Calu3 (cell line): ENCODE measurements at regions not wholly inside any gene's neighbourhood (a gene's known extent, or its start where the extent isn't known, plus 50 kb on each side); places are given as distances from the start of the nearest gene placed in this dataset.

Experiments used
- BruUV-seq: library from RNA; stranded (reverse); fragments of 400-500 nt; replicated peaks from 2 replicates; lab custom pipeline; 2021; lab: Mats Ljungman, UMichigan
- CTCF ChIA-PET: fragments of 300-600 bp; sonication (Branson Sonifier 250); formaldehyde crosslinking; loops from one replicate; lab custom pipeline; 2022; ENCODE audit warnings: antibody characterized with exemption; lab: Charles Lee
- DNase-seq: peaks from one replicate; pipeline ENCODE4 v3.0.0; 2022
- H3K27ac Mint-ChIP-seq: one replicate; pipeline ENCODE4 v1.8.0; 2022; ENCODE audit warnings: mixed read lengths; ENCODE audit not compliant: unreplicated experiment
- H3K27me3 Mint-ChIP-seq: one replicate; pipeline ENCODE4 v1.8.0; 2022; ENCODE audit warnings: mixed read lengths; ENCODE audit not compliant: unreplicated experiment
- H3K36me3 Mint-ChIP-seq: one replicate; pipeline ENCODE4 v1.8.0; 2022; ENCODE audit warnings: mild to moderate bottlenecking, moderate library complexity, mixed read lengths; ENCODE audit not compliant: insufficient read depth, unreplicated experiment
- H3K4me1 Mint-ChIP-seq: one replicate; pipeline ENCODE4 v1.8.0; 2022; ENCODE audit warnings: mild to moderate bottlenecking, low read depth, mixed read lengths; ENCODE audit not compliant: unreplicated experiment
- H3K4me3 Mint-ChIP-seq: one replicate; pipeline ENCODE4 v1.8.0; 2022; ENCODE audit warnings: mild to moderate bottlenecking, low read depth, moderate library complexity, mixed read lengths; ENCODE audit not compliant: unreplicated experiment
- H3K9me3 Mint-ChIP-seq: one replicate; pipeline ENCODE4 v1.8.0; 2022; ENCODE audit warnings: low read depth, mixed read lengths; ENCODE audit not compliant: unreplicated experiment
- intact Hi-C: fragments of 100-400 bp; cut with micrococcal nuclease; formaldehyde crosslinking; loops from one replicate; pipeline ENCODE4 v1.10.0; 2022; ENCODE audit not compliant: unreplicated experiment
- TF ChIP-seq, protein P1 (sequence below): fragments of 200-600 bp; IDR thresholded peaks from one replicate; pipeline ENCODE4 v1.8.0; 2022; ENCODE audit warnings: antibody characterized with exemption; ENCODE audit not compliant: unreplicated experiment

DNA sequence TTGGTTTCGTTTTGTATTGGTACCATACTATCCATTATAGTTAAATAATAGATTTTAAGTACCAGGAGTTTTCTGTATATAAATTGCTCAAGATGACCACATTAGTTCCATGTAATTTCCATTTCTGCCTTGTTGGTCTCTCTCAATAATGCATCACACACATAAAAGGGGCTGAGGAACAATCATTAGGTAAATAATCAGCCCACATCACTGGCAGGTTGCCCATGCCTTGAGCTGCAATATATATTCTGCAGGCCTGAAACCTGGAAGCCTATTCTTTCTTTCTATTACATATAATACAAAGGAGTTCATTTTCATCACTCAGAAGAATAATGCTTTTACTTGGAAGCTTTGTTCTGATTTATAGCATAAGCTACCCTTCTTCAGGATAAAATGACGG is 616.1 kb upstream of the PKDCC start:
- no peak overlapping the region for H3K4me3 Mint-ChIP-seq
- CTCF ChIA-PET: no interaction called here
- DNase-seq: no peak
- TF ChIP-seq, protein P1, sequence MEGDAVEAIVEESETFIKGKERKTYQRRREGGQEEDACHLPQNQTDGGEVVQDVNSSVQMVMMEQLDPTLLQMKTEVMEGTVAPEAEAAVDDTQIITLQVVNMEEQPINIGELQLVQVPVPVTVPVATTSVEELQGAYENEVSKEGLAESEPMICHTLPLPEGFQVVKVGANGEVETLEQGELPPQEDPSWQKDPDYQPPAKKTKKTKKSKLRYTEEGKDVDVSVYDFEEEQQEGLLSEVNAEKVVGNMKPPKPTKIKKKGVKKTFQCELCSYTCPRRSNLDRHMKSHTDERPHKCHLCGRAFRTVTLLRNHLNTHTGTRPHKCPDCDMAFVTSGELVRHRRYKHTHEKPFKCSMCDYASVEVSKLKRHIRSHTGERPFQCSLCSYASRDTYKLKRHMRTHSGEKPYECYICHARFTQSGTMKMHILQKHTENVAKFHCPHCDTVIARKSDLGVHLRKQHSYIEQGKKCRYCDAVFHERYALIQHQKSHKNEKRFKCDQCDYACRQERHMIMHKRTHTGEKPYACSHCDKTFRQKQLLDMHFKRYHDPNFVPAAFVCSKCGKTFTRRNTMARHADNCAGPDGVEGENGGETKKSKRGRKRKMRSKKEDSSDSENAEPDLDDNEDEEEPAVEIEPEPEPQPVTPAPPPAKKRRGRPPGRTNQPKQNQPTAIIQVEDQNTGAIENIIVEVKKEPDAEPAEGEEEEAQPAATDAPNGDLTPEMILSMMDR: no peak
- no peaks in the 10 kb centered on the region for H3K36me3 Mint-ChIP-seq
- no peaks in the 10 kb centered on the region for H3K9me3 Mint-ChIP-seq
- no peaks in the 10 kb centered on the region for H3K27me3 Mint-ChIP-seq
- intact Hi-C loops: no loop called here
- BruUV-seq: no TSS peak
- no peaks in the 10 kb centered on the region for H3K4me1 Mint-ChIP-seq
- H3K27ac Mint-ChIP-seq: no peak overlapping the region

DNA sequence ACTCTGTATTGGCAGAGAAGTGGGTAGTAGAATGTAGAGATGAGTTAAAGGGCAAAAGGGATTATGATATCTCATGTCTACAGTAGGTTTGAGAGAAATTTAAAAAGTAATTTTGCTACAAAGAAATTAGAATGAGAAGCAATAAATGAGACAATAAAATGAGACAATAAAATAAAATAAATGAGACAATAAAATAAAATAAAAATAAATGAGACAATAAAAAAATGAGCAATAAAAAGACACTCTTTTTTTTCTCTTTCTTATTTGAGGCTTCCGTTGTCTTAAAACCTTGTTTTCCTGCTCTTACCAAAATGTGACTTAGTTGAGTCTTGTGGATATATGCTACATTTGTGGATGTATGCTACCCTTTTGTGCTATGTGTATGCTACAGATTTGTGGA is 615.4 kb upstream of the PKDCC start:
- TF ChIP-seq, protein P1: no peak
- no peaks in the 10 kb centered on the region for H3K27me3 Mint-ChIP-seq
- no peak overlapping the region for H3K4me3 Mint-ChIP-seq
- H3K27ac Mint-ChIP-seq: no peak overlapping the region
- H3K9me3 Mint-ChIP-seq: peaks cover 5% of the 10 kb centered on the region
- no peaks in the 10 kb centered on the region for H3K36me3 Mint-ChIP-seq
- intact Hi-C loops: no loop called here
- no peaks in the 10 kb centered on the region for H3K4me1 Mint-ChIP-seq
- CTCF ChIA-PET: no interaction called here
- DNase-seq: no peak
- no TSS peak for BruUV-seq

DNA sequence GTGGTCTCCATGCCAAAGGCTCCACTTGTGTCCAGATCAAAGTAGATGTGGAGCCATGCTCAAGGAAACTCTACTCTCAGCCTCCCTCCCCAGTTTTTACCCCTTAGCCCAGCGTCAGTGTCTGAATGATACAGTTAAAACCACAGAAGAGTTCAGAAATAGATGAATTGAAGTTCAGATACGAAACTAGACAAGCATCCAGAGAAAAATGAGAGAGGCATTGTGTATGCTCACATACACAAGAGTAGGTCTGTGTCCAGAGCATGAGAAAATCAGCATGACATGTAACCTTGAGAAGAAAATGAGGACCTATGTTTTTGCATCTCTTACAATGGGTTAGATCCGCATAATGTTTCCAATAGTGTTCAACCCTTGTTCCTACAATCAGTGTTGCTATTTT is 612.8 kb upstream of the PKDCC start:
- TF ChIP-seq, protein P1: no peak
- Mint-ChIP-seq H3K27me3 (no peaks in the 10 kb centered on the region), H3K9me3 (peaks cover 7% of the 10 kb centered on the region), H3K4me1 (no peaks in the 10 kb centered on the region), H3K36me3 (no peaks in the 10 kb centered on the region), H3K27ac (no peak overlapping the region), H3K4me3 (no peak overlapping the region)
- CTCF ChIA-PET: no interaction called here
- no TSS peak for BruUV-seq
- intact Hi-C loops: no loop called here
- DNase-seq: no peak

DNA sequence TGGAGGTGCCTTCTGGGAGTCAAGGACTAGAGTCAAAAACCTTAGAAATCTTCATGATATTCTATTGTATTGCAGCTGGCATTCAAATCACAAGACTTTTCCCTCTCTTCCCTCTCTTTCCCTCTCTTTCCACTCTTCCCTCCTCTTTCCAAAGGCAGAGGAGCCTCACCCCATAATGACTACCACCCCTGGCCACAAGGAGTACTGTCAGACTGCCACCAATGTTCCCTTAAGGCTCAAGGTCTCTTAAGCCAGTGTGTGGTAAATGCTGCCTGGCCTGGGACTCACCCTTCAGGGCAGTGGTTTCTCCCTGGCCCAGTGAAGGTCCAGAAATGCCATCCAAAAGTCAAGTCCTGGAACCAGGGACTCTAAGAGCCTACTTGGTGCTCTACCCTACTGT is 605.9 kb upstream of the PKDCC start:
- Mint-ChIP-seq H3K27ac (no peak overlapping the region), H3K4me1 (no peaks in the 10 kb centered on the region), H3K9me3 (peaks cover 5% of the 10 kb centered on the region), H3K4me3 (no peak overlapping the region), H3K36me3 (no peaks in the 10 kb centered on the region), H3K27me3 (no peaks in the 10 kb centered on the region)
- DNase-seq: no peak
- TF ChIP-seq, protein P1: no peak
- intact Hi-C loops: no loop called here
- CTCF ChIA-PET: no interaction called here
- no TSS peak for BruUV-seq
